WTC11 (cell line): ENCODE measurements at regions not wholly inside any gene's neighbourhood (a gene's known extent, or its start where the extent isn't known, plus 50 kb on each side); places are given as distances from the start of the nearest gene placed in this dataset.

ENCODE experiments used
- FOXJ3 ChIP-seq: sonication (generic); formaldehyde crosslinking; IDR thresholded peaks from 2 replicates; pipeline ENCODE4 v1.9.0; 2021; ENCODE audit warnings: missing genetic modification reagents, mild to moderate bottlenecking, borderline replicate concordance
- GRHL2 ChIP-seq: fragments of 250-450 bp; sonication (Bioruptor Pico); IDR thresholded peaks from 2 replicates; pipeline ENCODE4 v1.8.0; 2022; ENCODE audit warnings: mild to moderate bottlenecking, moderate library complexity; ENCODE audit not compliant: insufficient replicate concordance, severe bottlenecking
- TF ChIP-seq, protein P1 (sequence below): fragments of 200-600 bp; IDR thresholded peaks from 2 replicates; pipeline ENCODE4 v1.8.0; 2022; ENCODE audit warnings: antibody characterized with exemption
- TF ChIP-seq, protein P2 (sequence below): sonication (generic); formaldehyde crosslinking; IDR thresholded peaks from 2 replicates; pipeline ENCODE4 v1.8.1; 2023; ENCODE audit warnings: mild to moderate bottlenecking, missing genetic modification reagents, moderate library complexity
- TF ChIP-seq, protein P3 (sequence below): sonication (generic); formaldehyde crosslinking; IDR thresholded peaks from 2 replicates; pipeline ENCODE4 v1.8.0; 2023; ENCODE audit warnings: missing genetic modification reagents
- TF ChIP-seq, protein P4 (sequence below): sonication (generic); formaldehyde crosslinking; IDR thresholded peaks from 2 replicates; pipeline ENCODE4 v1.8.0; 2022; ENCODE audit warnings: mild to moderate bottlenecking, missing genetic modification reagents
- TF ChIP-seq, protein P5 (sequence below): sonication (generic); formaldehyde crosslinking; IDR thresholded peaks from 2 replicates; pipeline ENCODE4 v1.8.0; 2022; ENCODE audit warnings: mild to moderate bottlenecking, missing genetic modification reagents

DNA sequence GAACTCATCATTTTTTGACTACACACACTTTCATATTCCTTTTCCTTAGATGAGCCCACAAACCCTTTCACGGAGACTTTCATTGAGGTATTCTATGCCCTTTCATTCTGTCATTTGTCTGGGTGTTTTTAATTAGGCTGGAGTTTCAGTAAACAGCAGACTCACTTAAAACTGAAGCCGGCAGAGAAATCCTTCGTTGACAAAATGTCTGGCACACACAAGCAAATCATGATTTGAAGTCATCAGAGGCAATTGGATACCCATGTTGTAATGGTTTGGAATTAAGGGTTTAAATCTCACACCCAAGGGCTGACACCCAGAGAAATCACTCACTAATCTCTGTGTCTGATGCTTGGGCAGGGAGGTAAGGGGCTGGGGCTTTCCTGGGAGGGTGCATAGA, 127.1 kb downstream of the EHF start:
- TF ChIP-seq GRHL2 (CRISPR knock-in tag) (no peak), FOXJ3 (no peak)
- TF ChIP-seq, protein P1, sequence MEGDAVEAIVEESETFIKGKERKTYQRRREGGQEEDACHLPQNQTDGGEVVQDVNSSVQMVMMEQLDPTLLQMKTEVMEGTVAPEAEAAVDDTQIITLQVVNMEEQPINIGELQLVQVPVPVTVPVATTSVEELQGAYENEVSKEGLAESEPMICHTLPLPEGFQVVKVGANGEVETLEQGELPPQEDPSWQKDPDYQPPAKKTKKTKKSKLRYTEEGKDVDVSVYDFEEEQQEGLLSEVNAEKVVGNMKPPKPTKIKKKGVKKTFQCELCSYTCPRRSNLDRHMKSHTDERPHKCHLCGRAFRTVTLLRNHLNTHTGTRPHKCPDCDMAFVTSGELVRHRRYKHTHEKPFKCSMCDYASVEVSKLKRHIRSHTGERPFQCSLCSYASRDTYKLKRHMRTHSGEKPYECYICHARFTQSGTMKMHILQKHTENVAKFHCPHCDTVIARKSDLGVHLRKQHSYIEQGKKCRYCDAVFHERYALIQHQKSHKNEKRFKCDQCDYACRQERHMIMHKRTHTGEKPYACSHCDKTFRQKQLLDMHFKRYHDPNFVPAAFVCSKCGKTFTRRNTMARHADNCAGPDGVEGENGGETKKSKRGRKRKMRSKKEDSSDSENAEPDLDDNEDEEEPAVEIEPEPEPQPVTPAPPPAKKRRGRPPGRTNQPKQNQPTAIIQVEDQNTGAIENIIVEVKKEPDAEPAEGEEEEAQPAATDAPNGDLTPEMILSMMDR = no peak
- TF ChIP-seq, protein P2, sequence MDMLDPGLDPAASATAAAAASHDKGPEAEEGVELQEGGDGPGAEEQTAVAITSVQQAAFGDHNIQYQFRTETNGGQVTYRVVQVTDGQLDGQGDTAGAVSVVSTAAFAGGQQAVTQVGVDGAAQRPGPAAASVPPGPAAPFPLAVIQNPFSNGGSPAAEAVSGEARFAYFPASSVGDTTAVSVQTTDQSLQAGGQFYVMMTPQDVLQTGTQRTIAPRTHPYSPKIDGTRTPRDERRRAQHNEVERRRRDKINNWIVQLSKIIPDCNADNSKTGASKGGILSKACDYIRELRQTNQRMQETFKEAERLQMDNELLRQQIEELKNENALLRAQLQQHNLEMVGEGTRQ (CRISPR knock-in tag) = no peak
- TF ChIP-seq, protein P3, sequence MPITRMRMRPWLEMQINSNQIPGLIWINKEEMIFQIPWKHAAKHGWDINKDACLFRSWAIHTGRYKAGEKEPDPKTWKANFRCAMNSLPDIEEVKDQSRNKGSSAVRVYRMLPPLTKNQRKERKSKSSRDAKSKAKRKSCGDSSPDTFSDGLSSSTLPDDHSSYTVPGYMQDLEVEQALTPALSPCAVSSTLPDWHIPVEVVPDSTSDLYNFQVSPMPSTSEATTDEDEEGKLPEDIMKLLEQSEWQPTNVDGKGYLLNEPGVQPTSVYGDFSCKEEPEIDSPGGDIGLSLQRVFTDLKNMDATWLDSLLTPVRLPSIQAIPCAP = no peak
- TF ChIP-seq, protein P4, sequence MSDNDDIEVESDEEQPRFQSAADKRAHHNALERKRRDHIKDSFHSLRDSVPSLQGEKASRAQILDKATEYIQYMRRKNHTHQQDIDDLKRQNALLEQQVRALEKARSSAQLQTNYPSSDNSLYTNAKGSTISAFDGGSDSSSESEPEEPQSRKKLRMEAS (CRISPR knock-in tag) = no peak
- TF ChIP-seq, protein P5, sequence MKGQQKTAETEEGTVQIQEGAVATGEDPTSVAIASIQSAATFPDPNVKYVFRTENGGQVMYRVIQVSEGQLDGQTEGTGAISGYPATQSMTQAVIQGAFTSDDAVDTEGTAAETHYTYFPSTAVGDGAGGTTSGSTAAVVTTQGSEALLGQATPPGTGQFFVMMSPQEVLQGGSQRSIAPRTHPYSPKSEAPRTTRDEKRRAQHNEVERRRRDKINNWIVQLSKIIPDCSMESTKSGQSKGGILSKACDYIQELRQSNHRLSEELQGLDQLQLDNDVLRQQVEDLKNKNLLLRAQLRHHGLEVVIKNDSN (CRISPR knock-in tag) = no peak
